ENCODE measurements at regions not wholly inside any gene's neighbourhood (a gene's known extent, or its start where the extent isn't known, plus 50 kb on each side); places are given as distances from the start of the nearest gene placed in this dataset.

GRCh38 chr15:53305101-53305500 lies 454.4 kb downstream of the WDR72 start:
- Histone ChIP-seq H4K91ac (ENCODE audit: insufficient read length, low read depth, low read length) (no peak overlapping the region), H3K23ac (ENCODE audit: insufficient read length, low read depth, low read length) (no peak overlapping the region), H3K9me3 (ENCODE audit: control insufficient read depth, low read depth, low read length) (no peaks in the 10 kb centered on the region), H2BK120ac (ENCODE audit: low read depth, low read length, poor library complexity, severe bottlenecking) (no peak overlapping the region), H3K4me1 (ENCODE audit: insufficient read depth, low read length) (peaks cover 3% of the 10 kb centered on the region; the same call in 1 of the 2 replicates), H2BK5ac (ENCODE audit: insufficient read length, low read length) (no peak overlapping the region), H3K56ac (ENCODE audit: insufficient read length, low read depth, low read length) (no peak overlapping the region), H3T11ph (ENCODE audit: low read length) (no peak overlapping the region), H4K8ac (replicated peaks; ENCODE audit: insufficient read length, low read depth, low read length) (no peak overlapping the region), H3K9ac (ENCODE audit: extremely low read depth, insufficient read length, low read length) (no peak overlapping the region), H2BK12ac (ENCODE audit: insufficient read length, low read depth, low read length) (no peak overlapping the region), H3K27me3 (ENCODE audit: insufficient read depth, low read length) (no peaks in the 10 kb centered on the region), H3K79me1 (ENCODE audit: insufficient read depth, low read depth, low read length, poor library complexity, severe bottlenecking) (no peaks in the 10 kb centered on the region), H2BK20ac (ENCODE audit: low read depth, low read length, poor library complexity, severe bottlenecking) (no peak overlapping the region), H3K14ac (ENCODE audit: insufficient read depth, low read length) (no peak overlapping the region), H4K5ac (ENCODE audit: insufficient read length, low read depth, low read length) (no peak overlapping the region), H2BK15ac (ENCODE audit: low read depth, low read length) (no peak overlapping the region), H3K4ac (ENCODE audit: low read depth, low read length) (no peak overlapping the region), H2AK5ac (ENCODE audit: insufficient read length, low read length) (no peak overlapping the region), H3K4me2 (ENCODE audit: insufficient read depth, insufficient read length, low read length) (no peak overlapping the region), H3K79me2 (ENCODE audit: insufficient read depth, low read length) (no peaks in the 10 kb centered on the region), H3K27ac (ENCODE audit: insufficient read length, low read depth, low read length) (no peak overlapping the region), H4K20me1 (ENCODE audit: control insufficient read depth, insufficient read depth, insufficient read length) (no peaks in the 10 kb centered on the region), H3K18ac (ENCODE audit: insufficient read length, low read depth, low read length) (no peak overlapping the region), H2AFZ (ENCODE audit: low read length) (no peak overlapping the region), H3K23me2 (ENCODE audit: insufficient read length, low read depth, low read length, poor library complexity, severe bottlenecking) (no peaks in the 10 kb centered on the region)
- no peak for TF ChIP-seq CTCF (conservative IDR thresholded peaks at IDR 0.05)
- Mint-ChIP-seq H3K4me3 (no peak overlapping the region), H3K27ac (no peak overlapping the region), H3K27me3 (ENCODE audit: low read depth) (peaks cover 2% of the 10 kb centered on the region; the same call in 1 of the 2 replicates), H3K9me3 (no peaks in the 10 kb centered on the region; a peak in 1 of 5 replicates), H3K4me1 (peaks cover 16 to 23% of the 10 kb centered on the region in 2 experiments), H3K36me3 (ENCODE audit: insufficient read depth in 1 of 3, low read depth in 3 of 3) (no peaks in the 10 kb centered on the region)
- no CpG with 5 or more reads among the region's 1 CpG for WGBS (ENCODE audit: extremely low coverage, insufficient read length, low lambda C conversion rate)
- DNase-seq: no peak
